ENCODE measurements at regions not wholly inside any gene's neighbourhood (a gene's known extent, or its start where the extent isn't known, plus 50 kb on each side); places are given as distances from the start of the nearest gene placed in this dataset.

DNA sequence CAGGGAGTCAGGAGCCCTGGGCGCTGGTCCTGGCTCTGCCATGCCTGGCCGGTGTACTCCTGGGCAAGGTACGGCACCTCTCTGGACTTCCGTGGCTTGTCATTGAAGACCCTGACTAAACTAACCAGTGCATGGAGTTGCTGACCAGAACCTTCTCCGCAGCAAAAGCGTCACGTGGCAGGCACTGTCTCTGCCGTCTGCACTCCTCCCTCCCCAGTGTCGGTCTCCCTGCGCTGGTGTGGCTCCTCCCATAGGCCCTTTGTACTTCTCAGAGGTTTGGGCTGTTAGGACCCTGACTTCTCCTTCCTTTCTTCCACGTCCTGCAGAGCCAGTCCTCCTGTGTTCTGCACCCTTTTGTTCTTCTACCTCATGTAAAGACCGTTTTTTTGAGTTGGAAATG lies 100.6 kb upstream of the CREB5 start:
- DNase-seq: no peak
- no peak overlapping the region for H3K4me3 ChIP-seq (ENCODE audit: low read depth, low read length)
- H3K9me3 ChIP-seq (ENCODE audit: severe bottlenecking): no peaks in the 10 kb centered on the region
- H3K27me3 ChIP-seq (ENCODE audit: insufficient read depth, low read depth, severe bottlenecking): peaks cover 55% of the 10 kb centered on the region
- H3K36me3 ChIP-seq: no peaks in the 10 kb centered on the region
- no peak overlapping the region for H3K27ac ChIP-seq
- no peak for TF ChIP-seq CTCF (IDR thresholded peaks at IDR 0.05; ENCODE audit: low read depth, low read length)

- H3K27ac ChIP-seq: no peak overlapping the region
- no peak overlapping the region for H3K4me3 ChIP-seq (ENCODE audit: low read depth, low read length)
- DNase-seq: no peak
- TF ChIP-seq CTCF (IDR thresholded peaks at IDR 0.05; ENCODE audit: low read depth, low read length): no peak
- H3K36me3 ChIP-seq: no peaks in the 10 kb centered on the region
- peaks cover 58% of the 10 kb centered on the region for H3K27me3 ChIP-seq (ENCODE audit: insufficient read depth, low read depth, severe bottlenecking)
- no peaks in the 10 kb centered on the region for H3K9me3 ChIP-seq (ENCODE audit: severe bottlenecking)
These were observed 99.4 kb upstream of the CREB5 start for GRCh38 chr7:28312948-28313347.

DNA sequence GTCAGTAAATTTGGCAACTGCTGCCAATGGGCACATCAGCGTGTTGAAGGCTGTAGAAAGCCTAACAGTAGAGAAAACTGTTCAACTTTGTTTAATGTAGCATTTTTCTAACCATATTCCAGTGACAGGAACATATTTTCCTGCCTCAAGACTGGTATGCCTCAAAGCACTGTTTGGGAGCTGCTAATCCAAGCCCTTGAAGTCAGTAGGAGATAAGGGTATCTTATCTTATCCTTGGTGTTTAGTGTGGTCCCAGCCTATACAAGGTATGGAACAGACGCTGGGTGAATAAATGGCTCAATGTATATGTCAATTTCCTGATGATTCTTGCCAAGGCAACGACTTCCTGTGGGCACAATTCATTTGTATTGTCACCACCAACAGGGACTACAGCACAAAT lies 97.5 kb upstream of the CREB5 start:
- TF ChIP-seq CTCF (IDR thresholded peaks at IDR 0.05; ENCODE audit: low read depth, low read length): no peak
- H3K4me3 ChIP-seq (ENCODE audit: low read depth, low read length): no peak overlapping the region
- no peaks in the 10 kb centered on the region for H3K9me3 ChIP-seq (ENCODE audit: severe bottlenecking)
- H3K27me3 ChIP-seq (ENCODE audit: insufficient read depth, low read depth, severe bottlenecking): peaks cover 69% of the 10 kb centered on the region
- DNase-seq: no peak
- no peak overlapping the region for H3K27ac ChIP-seq
- H3K36me3 ChIP-seq: no peaks in the 10 kb centered on the region

- Histone ChIP-seq H3K27me3 (ENCODE audit: insufficient read depth, low read depth, severe bottlenecking) (peaks cover 67% of the 10 kb centered on the region), H3K27ac (no peak overlapping the region), H3K36me3 (no peaks in the 10 kb centered on the region), H3K4me3 (ENCODE audit: low read depth, low read length) (no peak overlapping the region), H3K9me3 (ENCODE audit: severe bottlenecking) (no peaks in the 10 kb centered on the region)
- no peak for DNase-seq
- TF ChIP-seq CTCF (IDR thresholded peaks at IDR 0.05; ENCODE audit: low read depth, low read length): no peak
These were observed 96.5 kb upstream of the CREB5 start for GRCh38 chr7:28315565-28316410.

- Histone ChIP-seq H3K36me3 (no peaks in the 10 kb centered on the region), H3K27me3 (ENCODE audit: insufficient read depth, low read depth, severe bottlenecking) (peaks cover 67% of the 10 kb centered on the region), H3K27ac (no peak overlapping the region), H3K4me3 (ENCODE audit: low read depth, low read length) (no peak overlapping the region), H3K9me3 (ENCODE audit: severe bottlenecking) (no peaks in the 10 kb centered on the region)
- TF ChIP-seq CTCF (IDR thresholded peaks at IDR 0.05; ENCODE audit: low read depth, low read length): no peak
- DNase-seq: no peak
These were observed 95.8 kb upstream of the CREB5 start for GRCh38 chr7:28316489-28316888.
